ENCODE measurements at regions not wholly inside any gene's neighbourhood (a gene's known extent, or its start where the extent isn't known, plus 50 kb on each side); places are given as distances from the start of the nearest gene placed in this dataset.

DNA sequence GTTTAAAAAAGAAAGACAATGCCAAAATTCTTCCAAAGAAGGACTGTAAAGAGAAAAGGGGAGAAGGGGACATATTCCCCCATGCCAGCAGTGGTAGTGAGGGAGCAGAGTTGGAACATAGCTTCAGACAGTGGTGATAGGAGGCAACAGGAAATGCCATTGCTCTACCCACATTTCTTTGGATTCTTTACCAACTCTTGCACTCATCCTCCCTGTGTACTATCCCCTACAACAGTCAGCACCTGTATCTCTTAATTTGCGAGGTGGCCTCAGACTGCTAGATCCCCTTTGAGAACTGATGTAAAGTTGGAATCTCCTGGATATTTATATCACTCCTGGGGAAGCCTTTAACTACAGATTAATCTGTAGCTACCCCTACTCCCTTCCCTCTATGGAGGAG, 320.6 kb upstream of the PTGER4 start:
- TF ChIP-seq POLR2A (IDR thresholded peaks at IDR 0.05), result no peak
- TF ChIP-seq, protein P1, sequence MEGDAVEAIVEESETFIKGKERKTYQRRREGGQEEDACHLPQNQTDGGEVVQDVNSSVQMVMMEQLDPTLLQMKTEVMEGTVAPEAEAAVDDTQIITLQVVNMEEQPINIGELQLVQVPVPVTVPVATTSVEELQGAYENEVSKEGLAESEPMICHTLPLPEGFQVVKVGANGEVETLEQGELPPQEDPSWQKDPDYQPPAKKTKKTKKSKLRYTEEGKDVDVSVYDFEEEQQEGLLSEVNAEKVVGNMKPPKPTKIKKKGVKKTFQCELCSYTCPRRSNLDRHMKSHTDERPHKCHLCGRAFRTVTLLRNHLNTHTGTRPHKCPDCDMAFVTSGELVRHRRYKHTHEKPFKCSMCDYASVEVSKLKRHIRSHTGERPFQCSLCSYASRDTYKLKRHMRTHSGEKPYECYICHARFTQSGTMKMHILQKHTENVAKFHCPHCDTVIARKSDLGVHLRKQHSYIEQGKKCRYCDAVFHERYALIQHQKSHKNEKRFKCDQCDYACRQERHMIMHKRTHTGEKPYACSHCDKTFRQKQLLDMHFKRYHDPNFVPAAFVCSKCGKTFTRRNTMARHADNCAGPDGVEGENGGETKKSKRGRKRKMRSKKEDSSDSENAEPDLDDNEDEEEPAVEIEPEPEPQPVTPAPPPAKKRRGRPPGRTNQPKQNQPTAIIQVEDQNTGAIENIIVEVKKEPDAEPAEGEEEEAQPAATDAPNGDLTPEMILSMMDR (IDR thresholded peaks at IDR 0.05), result no peak

Data from testis (tissue), 2 donors.